ENCODE measurements at regions not wholly inside any gene's neighbourhood (a gene's known extent, or its start where the extent isn't known, plus 50 kb on each side); places are given as distances from the start of the nearest gene placed in this dataset.

- Histone ChIP-seq H2BK12ac (ENCODE audit: insufficient read length, low read depth, low read length) (no peak overlapping the region), H2BK15ac (ENCODE audit: low read depth, low read length) (no peak overlapping the region), H2BK20ac (ENCODE audit: low read depth, low read length, poor library complexity, severe bottlenecking) (no peak overlapping the region), H3K79me1 (ENCODE audit: insufficient read depth, low read depth, low read length, poor library complexity, severe bottlenecking) (no peaks in the 10 kb centered on the region), H4K5ac (ENCODE audit: insufficient read length, low read depth, low read length) (no peak overlapping the region), H3K79me2 (ENCODE audit: insufficient read depth, low read length) (no peaks in the 10 kb centered on the region), H3K4me2 (ENCODE audit: insufficient read depth, insufficient read length, low read length) (no peak overlapping the region), H4K91ac (ENCODE audit: insufficient read length, low read depth, low read length) (no peak overlapping the region), H3K27ac (ENCODE audit: insufficient read length, low read depth, low read length) (no peak overlapping the region), H3K27me3 (ENCODE audit: insufficient read depth, low read length) (no peaks in the 10 kb centered on the region), H4K20me1 (ENCODE audit: control insufficient read depth, insufficient read depth, insufficient read length) (no peaks in the 10 kb centered on the region), H2AK5ac (ENCODE audit: insufficient read length, low read length) (no peak overlapping the region), H3K23ac (ENCODE audit: insufficient read length, low read depth, low read length) (no peak overlapping the region), H3K23me2 (ENCODE audit: insufficient read length, low read depth, low read length, poor library complexity, severe bottlenecking) (no peaks in the 10 kb centered on the region), H3K56ac (ENCODE audit: insufficient read length, low read depth, low read length) (no peak overlapping the region), H3K9me3 (ENCODE audit: control insufficient read depth, low read depth, low read length) (no peaks in the 10 kb centered on the region), H3K4me1 (ENCODE audit: insufficient read depth, low read length) (no peaks in the 10 kb centered on the region), H2BK120ac (ENCODE audit: low read depth, low read length, poor library complexity, severe bottlenecking) (no peak overlapping the region), H4K8ac (replicated peaks; ENCODE audit: insufficient read length, low read depth, low read length) (no peak overlapping the region), H2AFZ (ENCODE audit: low read length) (no peak overlapping the region), H3K4ac (ENCODE audit: low read depth, low read length) (no peak overlapping the region), H2BK5ac (ENCODE audit: insufficient read length, low read length) (no peak overlapping the region), H3K14ac (ENCODE audit: insufficient read depth, low read length) (no peak overlapping the region), H3K18ac (ENCODE audit: insufficient read length, low read depth, low read length) (no peak overlapping the region), H3T11ph (ENCODE audit: low read length) (no peak overlapping the region), H3K9ac (ENCODE audit: extremely low read depth, insufficient read length, low read length) (no peak overlapping the region)
- no peak for DNase-seq
- Mint-ChIP-seq H3K36me3 (ENCODE audit: insufficient read depth in 1 of 3, low read depth in 3 of 3) (no peaks in the 10 kb centered on the region; a peak in 1 of 7 replicates), H3K27me3 (ENCODE audit: low read depth) (no peaks in the 10 kb centered on the region), H3K27ac (no peak overlapping the region), H3K4me3 (no peak overlapping the region), H3K4me1 (peaks cover 10 to 11% of the 10 kb centered on the region in 2 experiments), H3K9me3 (no peaks in the 10 kb centered on the region; a peak in 1 of 5 replicates)
- WGBS (ENCODE audit: extremely low coverage, insufficient read length, low lambda C conversion rate): no CpG with 5 or more reads among the region's 2 CpGs
- TF ChIP-seq, protein P1, sequence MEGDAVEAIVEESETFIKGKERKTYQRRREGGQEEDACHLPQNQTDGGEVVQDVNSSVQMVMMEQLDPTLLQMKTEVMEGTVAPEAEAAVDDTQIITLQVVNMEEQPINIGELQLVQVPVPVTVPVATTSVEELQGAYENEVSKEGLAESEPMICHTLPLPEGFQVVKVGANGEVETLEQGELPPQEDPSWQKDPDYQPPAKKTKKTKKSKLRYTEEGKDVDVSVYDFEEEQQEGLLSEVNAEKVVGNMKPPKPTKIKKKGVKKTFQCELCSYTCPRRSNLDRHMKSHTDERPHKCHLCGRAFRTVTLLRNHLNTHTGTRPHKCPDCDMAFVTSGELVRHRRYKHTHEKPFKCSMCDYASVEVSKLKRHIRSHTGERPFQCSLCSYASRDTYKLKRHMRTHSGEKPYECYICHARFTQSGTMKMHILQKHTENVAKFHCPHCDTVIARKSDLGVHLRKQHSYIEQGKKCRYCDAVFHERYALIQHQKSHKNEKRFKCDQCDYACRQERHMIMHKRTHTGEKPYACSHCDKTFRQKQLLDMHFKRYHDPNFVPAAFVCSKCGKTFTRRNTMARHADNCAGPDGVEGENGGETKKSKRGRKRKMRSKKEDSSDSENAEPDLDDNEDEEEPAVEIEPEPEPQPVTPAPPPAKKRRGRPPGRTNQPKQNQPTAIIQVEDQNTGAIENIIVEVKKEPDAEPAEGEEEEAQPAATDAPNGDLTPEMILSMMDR (conservative IDR thresholded peaks at IDR 0.05): no peak
These were observed 558.7 kb upstream of the SEMA6D start for GRCh38 chr15:47158573-47158972.

All from H9 (cell line).